ENCODE measurements at regions not wholly inside any gene's neighbourhood (a gene's known extent, or its start where the extent isn't known, plus 50 kb on each side); places are given as distances from the start of the nearest gene placed in this dataset.

- TF ChIP-seq POLR2A (IDR thresholded peaks at IDR 0.05; ENCODE audit: low read length) = no peak
- TF ChIP-seq GATA1 (IDR thresholded peaks at IDR 0.05; ENCODE audit: low read depth, low read length) = no peak
These were observed 575.8 kb downstream of the DACH1 start for GRCh38 chr13:71290963-71291841.

Measured in erythroblast (primary cell).